HUDEP-2 (cell line): ENCODE measurements at regions not wholly inside any gene's neighbourhood (a gene's known extent, or its start where the extent isn't known, plus 50 kb on each side); places are given as distances from the start of the nearest gene placed in this dataset.
"Not testable (repeated sequence)": the region's sequence is repeated elsewhere in the genome, so short reads cannot be mapped to it uniquely, and the experiment has no call there.

Experiments used
- DNase-seq, 76 experiments: peaks; one replicate each; lab custom pipeline; 2025; ENCODE audit not compliant: unreplicated experiment in 76 of 76; lab: John Stamatoyannopoulos, UW

DNA sequence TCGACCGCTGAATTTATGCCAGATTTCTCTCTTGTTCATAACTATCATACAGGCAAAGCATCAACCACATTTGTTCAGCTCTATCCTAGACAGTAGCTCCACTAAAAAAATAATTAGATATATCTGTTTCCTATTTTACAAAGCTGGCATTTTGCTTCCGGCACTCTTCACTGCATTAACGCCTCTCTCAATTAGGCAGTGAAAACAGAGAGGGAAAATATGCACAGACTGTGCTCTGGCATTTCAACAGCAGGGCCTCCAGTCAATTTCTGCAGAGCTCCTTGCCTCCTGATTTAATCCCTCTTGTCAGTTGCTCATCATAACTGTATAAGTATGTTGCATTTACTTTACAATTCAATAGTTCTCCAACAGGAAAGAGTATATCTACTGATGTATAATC is 666.9 kb upstream of the INTU start:
- no peak for DNase-seq

DNA sequence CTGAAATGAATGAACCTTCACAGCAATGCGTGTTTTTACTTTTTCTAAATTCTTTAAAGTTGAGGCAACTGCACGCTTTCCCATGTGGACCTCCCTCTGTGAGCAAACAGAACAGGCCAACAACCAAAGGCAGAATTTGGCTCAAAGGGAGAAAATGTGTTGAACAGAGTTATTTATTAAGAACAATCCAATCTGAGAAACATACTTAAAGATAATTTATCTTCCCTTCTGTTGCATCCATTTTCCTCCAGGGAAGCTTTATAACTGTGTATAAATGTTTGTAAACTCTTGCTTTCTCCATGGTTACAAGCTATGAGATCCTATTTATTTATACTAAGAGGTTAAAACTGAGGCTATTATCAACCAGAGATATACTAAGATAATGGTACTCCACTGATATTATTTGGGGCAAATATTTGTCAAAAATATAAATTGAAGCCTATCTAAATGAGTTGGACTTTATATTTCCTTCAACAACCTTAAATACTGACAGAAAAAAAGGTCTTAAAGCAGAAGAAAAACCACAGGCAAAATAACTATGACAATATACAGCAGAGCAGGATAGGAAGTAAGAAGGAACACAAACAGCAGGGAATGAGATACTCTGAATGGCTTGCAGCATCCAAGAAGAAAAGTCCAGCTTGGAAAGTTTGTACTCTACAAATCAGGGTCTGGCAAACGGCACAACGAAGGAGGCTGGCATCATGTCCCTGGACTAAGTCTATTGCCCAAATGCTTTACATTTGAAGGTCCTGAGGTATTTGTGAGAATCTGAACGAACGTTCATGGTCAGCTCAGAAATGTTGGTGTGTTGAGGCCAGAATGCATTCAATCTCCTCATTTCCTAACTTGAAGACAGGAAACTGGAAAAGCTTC is 663.2 kb upstream of the INTU start:
- DNase-seq, result no peak

GRCh38 chr4:126973201-126973600 is 659.6 kb upstream of the INTU start:
- DNase-seq, result no peak

DNA sequence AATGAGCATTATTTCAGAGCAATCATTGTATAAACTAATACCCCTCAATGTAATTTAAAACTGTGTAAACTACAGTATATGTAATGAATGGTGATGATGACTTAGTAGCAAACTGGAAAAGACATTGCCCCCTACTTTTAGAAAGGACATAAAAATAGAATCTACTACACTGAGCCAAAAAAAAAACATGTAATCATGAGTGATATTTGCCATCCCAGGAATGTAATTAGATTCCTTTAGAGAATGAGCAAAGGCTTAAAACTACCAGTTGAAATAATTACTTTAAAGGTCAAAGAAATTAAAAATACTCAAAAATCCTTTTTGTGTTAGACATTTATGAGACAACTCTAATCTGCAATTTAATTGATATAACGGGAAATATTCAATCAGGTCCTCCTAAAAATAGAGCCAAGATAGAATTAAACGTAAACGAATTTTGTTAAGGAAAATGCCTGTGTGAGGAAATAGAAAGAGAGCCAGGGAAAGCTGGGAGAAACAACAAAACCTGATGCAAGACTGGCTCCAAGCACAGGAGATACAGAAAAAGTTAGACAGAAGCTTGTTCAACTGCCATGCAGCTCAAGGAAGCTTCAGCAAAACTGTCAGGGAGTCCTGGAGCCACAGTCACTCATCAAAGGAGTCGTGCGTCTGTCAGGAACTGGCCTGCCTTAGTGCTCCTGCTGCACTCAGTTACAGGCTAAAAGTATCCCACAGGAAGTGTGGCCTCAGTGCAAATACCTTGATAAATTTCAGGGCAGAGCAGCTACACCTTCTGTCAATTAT is 655.7 kb upstream of the INTU start:
- DNase-seq, result no peak

GRCh38 chr4:126986005-126986404 is 646.8 kb upstream of the INTU start:
- no peak for DNase-seq

DNA sequence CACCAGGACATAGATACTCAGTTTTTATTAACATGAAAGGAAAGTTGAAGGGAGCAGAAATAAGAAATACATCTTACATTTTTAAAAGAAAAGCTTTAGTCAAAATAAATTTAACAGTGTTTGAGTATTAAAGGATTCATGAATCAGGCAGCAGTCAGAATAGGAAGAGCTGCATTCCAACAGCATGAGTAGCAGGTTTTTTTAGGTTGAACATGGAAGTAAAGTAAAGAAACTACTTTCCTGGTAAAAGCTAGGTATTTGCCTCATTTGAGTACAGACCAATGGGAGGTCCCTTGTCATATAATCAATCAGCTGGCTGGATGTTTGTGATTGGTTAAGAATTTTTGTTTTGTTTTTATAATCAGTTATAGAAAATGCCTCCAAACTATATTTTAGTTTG is 645.9 kb upstream of the INTU start:
- no peak for DNase-seq

DNA sequence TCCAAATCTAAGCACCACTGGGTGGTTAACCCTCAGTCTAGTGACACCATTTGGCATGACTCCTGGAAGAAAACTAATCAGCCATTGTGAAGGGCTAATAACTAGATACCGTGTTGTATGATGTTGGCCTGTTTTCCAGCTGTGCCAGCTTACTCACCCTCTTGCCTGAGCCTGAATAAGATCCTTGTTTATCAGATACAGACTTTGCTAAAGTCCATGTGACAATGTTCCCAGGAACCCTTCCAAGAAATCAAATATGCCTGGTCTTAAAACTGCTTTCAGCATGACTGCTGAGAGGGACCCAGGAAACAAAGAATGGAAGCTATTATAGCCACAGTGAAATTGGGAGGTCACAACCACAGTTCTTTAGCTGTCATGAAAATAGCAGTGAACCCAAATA is 640.8 kb upstream of the INTU start:
- DNase-seq, result no peak

GRCh38 chr4:126992910-126993309 is 639.8 kb upstream of the INTU start:
- DNase-seq, result no peak

DNA sequence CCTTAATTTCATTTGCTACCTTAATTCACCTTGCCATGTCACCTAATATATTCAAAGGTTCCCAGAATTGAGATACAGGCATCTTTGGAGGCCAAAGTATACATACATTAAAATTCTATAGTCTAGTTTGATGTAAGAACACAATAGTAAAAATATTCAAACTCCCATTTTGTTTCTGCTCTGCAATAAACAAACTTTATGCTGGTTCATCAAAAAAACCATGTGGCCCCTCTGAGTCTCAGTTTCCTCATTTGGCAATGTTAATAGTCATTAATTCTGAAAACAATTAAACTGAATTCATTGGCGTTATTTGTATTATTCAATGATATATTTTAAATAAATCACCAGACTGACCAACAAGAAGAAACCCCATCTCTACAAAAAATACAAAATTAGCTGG is 639.4 kb upstream of the INTU start:
- no peak for DNase-seq

- DNase-seq, result no peak
These were observed 637.5 kb upstream of the INTU start for GRCh38 chr4:126995235-126995634.

DNA sequence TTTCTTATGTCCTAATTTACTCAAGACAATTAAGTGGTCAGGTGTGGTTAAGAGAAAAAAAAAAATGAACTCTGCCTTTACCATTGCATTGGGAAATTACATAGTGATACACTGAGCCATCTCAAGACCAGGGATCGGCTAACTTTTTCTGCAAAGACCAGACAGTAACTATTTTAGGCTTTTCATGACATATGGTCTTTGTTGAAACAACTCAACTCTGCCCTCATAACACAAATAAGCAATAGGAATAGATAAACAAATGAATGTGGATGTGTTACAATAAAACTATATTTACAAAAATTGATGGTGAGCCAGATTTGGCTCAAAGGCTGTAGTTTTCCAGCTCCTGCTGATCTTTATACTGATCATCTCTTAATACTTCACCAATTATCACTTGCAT is 632.6 kb upstream of the INTU start:
- DNase-seq, result no peak

DNA sequence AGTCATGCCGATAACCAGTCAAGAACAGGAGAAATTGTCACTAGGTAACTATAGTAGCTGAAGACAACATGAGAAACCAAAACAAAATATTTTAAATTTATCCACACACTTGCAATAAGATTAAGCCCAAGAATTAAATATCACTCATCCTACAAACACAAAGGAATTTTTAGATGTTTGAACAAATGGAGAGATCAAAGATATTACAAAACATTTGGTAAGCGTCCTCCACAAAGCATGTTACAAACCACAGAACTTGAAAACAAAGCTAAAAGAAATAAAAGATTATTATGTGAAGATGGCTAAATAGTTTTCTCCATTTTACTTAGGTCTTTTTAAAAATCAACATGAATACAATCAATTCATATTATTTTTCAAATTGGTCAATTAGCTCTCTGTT is 631.9 kb upstream of the INTU start:
- no peak for DNase-seq

DNA sequence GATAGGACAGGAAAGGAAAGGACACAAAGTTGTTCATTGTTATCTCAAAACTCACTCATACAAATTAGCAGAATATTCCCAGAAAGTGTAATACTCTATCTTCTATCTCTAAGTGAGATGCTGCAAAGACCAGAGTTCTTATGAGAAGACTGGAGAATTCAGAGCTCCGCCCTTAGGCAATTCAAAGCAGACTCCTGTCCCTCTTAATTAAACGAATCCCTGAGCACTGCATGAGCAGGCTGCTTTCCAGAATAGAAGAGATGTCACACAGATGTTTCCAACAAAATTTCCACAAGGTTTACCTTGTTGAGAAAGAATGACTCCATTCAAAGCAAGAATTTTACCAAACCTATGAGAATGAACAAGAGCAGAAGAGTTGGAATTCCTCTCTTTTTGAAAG is 630.8 kb upstream of the INTU start:
- DNase-seq, result no peak

GRCh38 chr4:127006446-127006877 is 626.3 kb upstream of the INTU start:
- DNase-seq, result no peak

- no peak for DNase-seq
These were observed 625.5 kb upstream of the INTU start for GRCh38 chr4:127007305-127007704.

GRCh38 chr4:127012549-127012948 is 620.2 kb upstream of the INTU start:
- DNase-seq, result no peak

DNA sequence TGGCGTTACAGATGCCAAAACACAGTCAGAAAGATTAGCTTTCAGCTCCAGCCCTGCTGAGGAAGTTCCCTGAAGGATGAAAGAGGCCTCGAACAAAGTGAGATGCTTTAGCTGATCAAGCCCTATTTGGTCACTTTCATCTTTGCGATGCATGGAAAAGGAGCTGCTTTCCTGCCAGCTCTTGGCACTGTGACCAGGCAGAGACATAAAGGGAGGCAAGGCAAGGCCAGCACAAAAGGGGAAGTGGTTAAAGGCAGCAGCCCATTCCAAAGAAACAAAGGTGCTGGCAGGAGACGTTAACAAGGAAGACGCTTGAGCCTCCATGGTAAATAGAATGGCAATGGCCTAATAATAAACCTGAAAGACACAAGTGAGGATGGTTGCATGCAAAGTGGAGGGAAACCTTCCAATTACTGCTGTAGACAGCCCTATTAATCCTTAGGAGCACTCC is 617.1 kb upstream of the INTU start:
- no peak for DNase-seq

DNA sequence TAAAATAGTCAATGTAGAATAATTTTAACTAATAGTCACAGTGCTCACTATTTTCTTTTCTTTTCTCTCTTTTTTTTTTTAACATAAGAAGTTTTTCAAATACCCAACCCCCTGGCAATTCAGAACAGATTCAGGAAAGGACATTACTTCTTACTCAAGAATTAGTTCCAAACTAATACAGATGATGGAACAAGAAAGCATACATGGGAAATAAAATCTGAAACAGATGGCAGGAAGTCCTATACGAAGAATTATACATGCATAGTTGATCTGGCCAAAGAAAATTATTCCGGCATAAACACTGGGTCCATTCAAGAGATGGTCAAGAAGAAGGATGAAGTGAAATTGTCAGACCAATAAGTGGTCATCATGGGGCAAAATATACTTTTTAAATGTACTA is 614.4 kb upstream of the INTU start:
- DNase-seq, result no peak

DNA sequence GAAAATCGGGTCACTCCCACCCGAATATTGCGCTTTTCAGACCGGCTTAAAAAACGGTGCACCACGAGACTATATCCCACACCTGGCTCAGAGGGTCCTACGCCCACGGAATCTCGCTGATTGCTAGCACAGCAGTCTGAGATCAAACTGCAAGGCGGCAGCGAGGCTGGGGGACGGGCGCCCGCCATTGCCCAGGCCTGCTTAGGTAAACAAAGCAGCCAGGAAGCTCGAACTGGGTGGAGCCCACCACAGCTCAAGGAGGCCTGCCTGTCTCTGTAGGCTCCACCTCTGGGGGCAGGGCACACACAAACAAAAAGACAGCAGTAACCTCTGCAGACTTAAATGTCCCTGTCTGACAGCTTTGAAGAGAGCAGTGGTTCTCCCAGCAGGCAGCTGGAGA is 611.9 kb upstream of the INTU start:
- DNase-seq, result not testable (repeated sequence)

DNA sequence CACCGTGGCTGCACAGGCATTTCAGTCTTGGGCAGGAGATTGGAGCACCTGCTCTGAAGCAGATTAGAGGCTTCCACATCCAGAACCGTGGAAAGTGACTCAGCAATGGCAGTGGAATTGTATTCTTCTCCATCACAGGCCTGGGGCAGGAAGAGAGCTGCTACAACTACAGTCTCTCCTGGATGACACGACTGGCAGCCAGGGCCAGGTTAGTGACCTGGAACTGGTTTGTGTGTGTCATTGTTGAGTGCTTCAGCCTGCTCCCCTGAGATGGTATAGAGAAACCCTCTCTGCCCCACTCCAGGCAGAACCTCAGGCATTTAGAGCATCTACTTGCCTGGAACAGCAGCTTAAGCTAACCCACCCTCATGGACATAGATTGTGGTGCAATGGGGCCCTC is 596.5 kb upstream of the INTU start:
- no peak for DNase-seq

GRCh38 chr4:127045861-127046260 is 586.9 kb upstream of the INTU start:
- no peak for DNase-seq

DNA sequence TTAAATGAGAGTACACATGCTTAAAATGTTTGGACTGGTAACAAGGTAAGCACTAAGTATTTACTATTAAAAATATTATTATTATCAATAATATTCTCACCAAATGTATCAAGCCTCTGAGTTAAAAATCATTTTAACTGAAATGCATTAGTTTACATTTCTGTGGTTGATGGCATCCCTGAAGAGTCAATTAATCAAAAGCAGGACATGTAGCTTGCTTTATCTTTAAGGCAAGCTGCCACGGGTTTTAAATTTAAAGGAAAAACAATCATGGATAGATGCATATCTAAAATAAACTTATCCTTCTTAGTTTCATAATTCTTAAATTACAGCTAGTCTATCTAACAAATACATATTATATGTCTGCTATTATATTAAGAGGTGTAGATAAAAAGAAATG is 584.8 kb upstream of the INTU start:
- DNase-seq, result no peak
